ENCODE measurements at regions not wholly inside any gene's neighbourhood (a gene's known extent, or its start where the extent isn't known, plus 50 kb on each side); places are given as distances from the start of the nearest gene placed in this dataset.

DNA sequence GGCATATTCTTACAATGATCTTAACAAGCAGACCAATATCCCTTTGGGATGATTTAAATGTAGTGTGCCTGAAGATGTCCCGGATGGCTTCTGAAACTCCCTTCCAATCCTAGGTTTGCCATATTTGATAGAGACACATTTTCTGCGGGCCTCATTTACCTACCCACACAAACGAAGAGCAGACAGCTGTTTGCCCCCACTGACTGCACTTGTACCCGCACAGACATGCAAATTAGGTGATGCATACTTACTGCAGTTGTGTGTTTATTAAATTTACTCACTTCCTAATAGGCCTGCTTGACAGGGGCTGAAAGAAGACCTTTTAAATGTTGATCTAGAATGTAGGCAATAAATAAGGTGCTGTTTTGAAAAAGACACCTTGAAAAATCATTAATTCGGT lies 257.9 kb upstream of the RRP15 start:
- no peak for DNase-seq

DNA sequence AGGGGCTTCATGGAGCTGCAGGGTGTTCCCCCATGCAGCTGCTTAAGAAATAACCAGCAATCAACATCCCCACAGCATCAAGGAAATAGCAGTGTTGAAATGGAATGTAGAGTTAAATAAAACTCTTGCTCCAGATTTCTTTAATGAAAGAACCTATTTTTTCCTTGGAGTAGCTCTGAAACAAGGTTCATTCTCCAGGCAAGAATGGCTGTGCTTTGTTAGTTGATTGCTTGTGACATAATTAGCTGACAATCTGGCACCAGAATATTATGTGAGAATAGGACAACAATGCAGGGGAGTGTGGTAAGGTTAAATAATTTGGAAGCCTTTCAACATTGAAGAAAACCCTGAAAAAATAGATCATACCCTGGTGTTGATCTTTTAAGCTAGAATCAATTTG lies 254.2 kb upstream of the RRP15 start:
- DNase-seq: no peak

DNA sequence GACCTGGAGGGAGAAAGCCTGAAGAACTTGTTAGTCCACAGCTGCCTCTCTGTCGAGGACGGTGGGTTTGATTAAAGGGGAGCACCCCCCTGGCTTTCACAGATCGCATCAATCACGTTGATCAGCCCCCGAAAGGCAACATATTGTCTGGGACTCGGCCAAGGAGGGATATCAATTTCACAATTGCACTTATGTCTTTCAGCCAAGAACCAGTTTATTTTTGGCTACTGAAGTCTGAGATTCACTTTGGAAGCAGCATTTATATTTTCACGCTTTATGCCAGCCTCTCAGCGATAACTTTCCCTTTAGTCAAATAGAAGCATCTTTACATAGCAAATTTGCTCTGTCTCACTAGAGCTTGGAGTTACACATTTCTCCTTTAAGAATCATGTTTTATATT lies 253.2 kb upstream of the RRP15 start:
- no peak for DNase-seq

DNA sequence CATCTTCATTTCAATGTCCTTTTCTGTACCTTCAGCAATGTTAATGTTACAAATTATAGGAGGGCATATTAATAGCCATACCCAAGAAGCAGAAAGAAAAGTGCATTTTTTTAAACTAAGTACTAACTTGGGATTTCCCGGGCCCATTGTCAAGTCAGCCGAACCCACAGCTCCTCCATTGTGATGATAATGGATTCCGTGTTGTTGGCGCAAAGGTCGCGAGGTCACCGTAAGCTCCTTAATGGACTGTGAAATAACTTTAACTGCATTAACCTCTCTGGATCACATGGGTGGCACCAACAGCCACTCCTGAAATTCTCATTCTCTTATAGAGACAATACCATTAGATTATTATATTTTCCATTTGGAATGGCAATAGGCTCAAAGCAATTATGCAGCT lies 250.6 kb upstream of the RRP15 start:
- DNase-seq: no peak

DNA sequence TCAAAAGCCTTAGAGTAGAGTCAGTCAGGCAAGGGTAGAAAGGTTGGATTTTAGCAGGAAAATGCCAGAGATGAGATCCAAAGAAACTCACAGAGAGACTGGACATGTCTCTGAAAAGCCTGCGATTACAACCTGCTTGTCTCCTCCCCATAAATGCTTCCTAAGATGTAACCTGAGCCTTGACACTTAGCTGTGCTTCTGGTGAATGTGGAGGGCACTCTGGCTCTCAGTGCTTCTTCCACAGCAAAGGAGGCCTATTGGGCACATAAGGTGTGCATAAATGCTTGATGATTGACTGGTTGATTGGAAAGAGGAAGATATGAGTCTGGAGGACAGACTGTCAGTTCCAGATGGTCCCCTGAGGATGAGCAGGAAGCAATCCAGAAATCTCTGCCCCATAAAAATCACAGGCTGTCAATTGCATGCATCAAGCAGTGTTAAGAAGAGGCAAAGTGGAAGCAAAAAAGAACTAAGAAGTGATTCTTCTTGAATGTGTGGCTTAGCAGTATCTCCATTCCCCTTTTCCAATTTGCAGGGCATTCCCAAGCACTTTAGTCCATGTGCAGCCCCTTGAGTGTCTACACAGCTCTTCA lies 236.2 kb upstream of the RRP15 start:
- no peak for DNase-seq

DNA sequence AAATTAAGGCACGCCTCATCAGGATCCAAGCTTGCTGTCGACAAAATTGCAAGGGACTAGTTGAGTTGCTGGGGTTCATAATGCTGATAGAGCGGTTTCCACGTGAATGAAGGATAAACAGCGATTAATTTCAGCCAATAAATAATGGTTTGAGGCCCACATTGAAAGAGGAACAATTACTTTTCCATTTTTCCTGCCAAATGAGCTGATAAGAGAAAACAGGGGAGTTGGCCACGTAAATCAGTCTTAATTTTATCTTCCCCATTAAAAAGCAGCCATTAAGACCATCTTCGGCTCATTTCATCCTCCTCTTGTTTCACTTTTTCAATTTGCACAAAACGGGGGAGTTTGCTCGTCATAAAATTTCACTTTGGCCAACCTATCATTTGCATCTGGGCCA lies 235.5 kb upstream of the RRP15 start:
- DNase-seq: no peak

DNA sequence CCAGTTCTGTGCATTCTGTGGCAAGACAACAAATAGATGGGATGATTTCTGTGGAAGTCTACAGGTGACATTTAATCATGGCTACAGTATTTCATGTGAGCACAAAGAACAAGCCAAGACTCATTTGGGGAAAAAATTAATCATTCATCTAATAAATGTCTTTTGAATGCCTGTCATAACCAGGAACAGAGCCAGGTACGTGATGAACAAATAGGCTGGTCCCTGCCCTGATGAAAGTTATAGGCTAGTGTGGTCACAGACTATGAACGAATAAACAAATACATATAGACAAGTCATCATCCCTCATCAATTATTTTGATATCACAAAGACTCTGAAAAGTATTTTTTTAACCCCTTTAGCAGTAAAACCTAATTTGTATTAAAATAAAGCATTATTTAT lies 226.4 kb upstream of the RRP15 start:
- DNase-seq: no peak

DNA sequence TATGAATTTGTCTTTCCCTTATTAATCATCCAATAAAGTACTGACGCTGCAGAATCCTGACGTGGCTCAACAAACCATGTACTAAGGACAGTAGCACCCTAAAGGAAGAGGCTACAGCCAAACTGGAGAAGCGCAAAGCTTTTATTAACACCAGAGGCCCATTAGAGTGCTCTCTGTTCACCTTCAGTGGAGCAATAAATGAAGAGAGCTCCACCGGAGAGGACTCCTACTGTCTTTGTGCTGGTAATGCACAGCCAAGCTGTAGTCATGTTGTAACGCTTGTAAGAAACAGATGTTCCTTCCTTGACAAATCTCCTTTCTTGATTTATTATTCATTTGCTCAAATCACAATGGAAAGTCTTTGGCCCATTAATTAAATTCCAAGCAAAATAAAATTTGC lies 220.7 kb upstream of the RRP15 start:
- DNase-seq: no peak

DNA sequence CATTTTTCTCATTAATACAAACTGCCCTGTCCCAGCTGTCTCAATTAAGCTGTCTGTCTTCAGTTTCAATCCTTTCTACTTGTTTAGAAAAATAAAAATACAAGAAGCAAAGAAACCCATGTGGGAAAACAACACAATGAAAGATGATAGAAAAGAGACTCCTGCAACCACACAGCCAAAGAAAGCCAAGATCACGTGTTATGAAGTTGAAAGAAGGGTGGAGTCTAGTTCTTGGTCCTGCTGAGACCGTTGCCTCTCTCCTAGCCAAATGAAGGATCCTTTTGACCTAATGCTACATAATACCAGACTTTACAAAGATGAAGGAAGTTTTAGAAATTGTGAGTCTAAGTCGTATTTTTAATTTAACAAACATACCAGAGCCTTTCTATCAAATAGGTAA lies 218.8 kb upstream of the RRP15 start:
- DNase-seq: no peak

DNA sequence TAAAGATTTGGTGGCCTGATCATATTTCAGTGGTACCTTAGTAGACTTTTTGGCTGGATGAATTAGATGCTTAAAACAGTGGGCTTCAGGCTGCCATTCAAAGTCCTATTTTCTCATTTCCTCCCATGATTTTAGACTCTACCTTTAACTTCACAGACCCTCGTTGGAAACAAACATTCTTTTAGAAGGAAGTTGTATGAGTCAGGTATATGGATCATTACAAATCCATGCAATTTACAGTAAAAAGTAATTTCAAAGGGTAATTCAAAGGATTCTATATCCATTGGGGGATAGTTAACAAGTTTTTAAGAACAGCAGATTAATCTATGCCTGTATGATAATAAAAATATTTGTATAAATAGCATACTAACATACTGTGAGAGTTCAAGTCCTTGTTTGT lies 216.9 kb upstream of the RRP15 start:
- no peak for DNase-seq

DNA sequence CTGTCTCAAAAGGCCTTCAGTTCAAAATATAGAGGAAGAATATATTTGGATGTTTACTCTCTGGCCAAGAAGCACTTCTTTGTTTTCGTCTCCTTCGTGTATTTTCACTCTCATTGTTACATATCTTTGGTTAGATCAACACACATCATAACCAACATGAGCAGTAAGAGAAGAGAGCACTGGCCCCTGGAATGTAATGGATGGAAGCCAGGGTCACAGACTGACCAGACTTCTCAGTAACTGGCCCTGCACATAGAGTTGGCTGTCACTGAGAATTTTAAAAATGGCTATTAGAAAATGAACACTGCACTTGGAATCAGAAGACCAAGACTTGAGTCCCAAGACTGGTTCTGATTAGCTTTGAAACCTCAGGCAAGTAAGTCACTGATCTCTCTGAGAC lies 215.9 kb upstream of the RRP15 start:
- DNase-seq: no peak

DNA sequence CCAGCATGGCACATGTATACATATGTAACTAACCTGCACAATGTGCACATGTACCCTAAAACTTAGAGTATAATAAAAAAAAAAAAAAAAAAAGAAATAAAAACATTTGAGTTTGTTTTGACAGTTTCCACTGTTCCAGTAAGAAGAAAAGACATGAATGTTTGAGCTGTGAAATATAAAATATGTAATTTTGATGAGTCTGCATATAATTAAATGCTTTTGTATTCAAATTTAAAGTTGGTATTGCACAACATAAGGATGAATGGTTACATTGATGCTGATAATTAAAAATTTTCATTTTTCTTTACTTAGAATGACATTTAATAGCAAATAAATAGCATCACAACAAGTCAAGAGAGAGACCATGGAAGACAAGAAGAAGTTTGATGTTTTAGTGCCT lies 212.0 kb upstream of the RRP15 start:
- no peak for DNase-seq

DNA sequence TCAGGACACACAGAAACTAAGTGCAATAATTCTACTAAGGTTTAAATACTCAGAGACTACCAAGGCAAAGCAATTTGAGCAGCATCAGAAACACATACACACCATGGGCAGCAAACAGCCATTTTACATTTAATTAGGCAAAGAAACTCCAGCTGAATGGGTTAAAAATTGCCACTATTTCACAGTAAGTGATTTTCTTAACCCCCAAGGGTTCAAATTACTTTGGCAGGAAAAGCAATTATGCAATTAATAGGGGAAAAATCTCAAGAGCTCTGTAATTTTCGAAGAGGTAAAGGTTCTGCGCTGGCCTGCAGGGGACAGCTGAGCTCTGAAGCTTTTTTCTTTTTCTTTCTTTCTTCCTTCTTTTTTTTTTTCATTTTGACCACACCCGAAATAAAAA lies 206.2 kb upstream of the RRP15 start:
- no peak for DNase-seq

DNA sequence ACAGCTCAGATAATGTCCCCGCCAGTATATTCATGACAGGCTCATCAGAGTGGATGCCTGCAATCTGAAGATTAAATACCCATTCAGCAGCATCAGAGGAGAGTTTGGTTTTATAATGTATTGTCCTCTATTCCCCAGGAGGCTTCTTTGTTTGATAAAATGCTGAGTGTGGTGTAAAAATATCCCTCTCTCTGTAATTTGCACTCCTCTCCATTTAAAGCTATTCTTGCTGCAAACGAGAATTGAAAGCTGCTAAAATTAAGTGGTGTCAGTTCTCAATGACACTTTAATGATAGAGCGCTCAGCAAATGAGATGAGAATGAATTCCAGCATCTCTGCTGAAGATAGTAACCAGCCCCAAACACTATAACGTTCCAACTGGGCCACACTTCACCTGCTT lies 205.7 kb upstream of the RRP15 start:
- DNase-seq: no peak

DNA sequence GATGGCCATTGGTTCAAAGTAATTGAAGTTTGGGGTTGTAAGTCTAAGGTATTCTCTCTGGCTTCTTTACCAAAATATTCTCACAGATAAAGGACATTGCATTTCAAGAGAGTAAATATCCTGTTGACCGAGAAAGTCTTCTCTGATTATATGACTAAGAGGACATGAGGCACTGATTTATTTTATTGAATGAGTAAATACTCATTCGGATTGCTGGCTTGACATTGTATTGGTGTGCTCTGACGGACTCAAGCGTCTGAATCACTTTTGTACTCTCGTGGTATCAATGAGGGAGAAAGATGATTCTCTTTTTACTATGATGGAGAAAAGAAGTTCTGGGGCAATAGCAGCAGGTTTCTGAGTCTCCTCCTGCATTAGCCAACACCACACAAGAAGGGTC lies 205.3 kb upstream of the RRP15 start:
- no peak for DNase-seq

DNA sequence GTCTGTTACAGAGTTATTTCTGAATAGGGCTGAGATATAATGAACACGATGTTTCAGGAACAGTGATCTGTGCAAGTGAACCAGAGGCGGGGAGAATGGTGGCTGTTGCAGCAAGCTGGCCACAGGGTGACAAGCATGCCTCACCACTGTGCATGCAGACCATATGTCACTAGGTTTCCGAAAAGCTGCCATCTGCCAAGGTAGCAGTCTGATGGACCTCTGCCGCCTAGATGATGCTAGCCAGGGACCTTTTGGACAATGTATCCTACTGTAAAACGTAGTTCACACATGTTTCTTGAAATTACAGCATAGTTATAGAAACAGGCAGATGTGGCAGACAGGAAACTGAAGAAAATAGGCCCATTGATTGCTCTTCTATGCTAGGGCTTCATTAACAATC lies 204.2 kb upstream of the RRP15 start:
- DNase-seq: no peak

DNA sequence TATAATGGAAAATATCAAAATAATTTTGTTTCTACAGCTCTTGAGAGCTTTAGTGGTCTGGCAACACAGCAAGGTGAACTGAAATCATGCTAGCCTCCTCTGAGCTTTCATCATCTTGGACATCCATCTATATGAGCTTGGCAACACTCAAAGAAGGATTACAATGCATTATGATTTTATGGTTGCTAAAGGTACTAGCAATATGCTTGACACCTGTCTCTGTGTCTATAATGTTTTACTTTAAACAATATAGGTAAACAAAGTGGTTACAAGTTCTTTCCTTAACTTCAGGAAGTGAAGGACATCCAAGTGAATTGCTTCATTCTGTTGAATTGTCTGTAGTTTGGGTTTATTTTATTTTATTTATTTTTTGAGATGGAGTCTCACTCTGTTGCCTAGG lies 203.7 kb upstream of the RRP15 start:
- no peak for DNase-seq

DNA sequence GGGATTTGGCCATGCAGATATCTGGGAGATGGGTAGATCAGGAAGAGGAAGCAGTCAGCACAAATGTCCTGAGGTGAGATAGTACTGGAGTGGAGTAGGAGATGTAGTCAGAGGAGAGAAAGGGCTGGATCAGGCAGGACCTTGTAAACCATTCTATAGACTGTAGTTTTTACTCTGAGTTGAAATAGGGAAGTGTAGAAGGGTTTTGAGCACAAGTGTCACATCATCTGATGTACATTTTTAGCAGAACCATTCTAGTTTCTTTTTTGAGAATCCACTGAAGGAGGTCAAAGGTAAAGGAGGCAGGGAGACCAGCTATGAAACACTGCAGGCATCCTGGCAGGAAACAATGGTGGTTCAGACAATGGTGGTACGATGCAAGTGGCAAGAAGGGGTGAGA lies 194.6 kb upstream of the RRP15 start:
- DNase-seq: no peak

DNA sequence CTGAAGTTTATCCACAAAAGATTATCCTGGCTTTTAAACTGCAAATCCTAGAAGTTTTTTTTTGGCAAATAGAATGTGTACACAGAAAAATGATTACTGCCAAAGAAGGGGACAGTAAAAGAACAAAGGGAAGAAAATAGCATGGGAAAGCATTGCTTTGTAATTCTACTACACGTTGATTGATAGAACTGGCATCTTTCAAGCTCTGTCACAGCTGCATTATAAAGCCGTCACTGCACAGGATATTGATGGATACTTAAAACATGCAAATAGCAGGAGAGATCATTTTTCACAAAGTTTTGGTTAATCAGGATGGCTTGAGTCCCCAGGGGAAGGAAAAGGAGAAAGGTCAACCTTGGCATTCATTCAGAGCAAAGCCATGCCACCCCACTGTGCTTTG lies 183.7 kb upstream of the RRP15 start:
- no peak for DNase-seq

DNA sequence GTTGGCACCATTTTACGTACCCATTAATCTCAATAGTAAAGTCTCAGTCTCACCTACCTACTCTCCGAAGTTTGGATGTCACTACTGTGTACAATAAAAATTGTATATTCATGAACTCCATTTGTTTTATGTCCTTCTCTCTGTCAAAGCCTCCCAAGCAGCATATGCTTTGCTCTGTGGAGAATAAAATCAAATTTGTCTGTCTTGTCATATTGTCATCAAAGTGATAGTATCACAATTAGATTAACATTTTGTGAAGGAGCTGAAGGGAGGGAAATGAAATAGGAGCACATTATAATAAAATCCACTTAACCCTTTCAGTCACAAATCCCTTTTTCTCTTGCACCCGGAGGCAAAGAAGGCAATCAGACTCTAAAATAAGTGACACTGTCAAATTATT lies 177.1 kb upstream of the RRP15 start:
- DNase-seq: no peak

DNA sequence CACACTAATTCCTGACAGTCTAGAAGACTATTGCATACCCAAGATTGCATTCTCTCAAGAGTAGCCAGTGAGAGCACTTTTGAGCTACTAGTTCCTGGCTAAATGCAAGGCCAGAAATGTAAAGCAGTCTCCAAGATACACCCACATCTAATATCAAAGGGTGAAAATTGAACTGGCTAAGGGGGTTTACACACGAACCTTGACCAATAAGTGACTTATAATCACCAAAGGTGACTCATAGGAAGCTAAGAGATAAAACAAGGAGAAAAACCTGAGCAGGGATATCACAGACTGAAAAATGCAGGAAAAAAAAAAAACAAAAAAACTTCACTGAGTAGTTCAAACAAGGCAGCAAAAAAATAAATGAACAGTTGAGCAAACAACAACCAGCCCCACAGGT lies 172.2 kb upstream of the RRP15 start:
- no peak for DNase-seq

DNA sequence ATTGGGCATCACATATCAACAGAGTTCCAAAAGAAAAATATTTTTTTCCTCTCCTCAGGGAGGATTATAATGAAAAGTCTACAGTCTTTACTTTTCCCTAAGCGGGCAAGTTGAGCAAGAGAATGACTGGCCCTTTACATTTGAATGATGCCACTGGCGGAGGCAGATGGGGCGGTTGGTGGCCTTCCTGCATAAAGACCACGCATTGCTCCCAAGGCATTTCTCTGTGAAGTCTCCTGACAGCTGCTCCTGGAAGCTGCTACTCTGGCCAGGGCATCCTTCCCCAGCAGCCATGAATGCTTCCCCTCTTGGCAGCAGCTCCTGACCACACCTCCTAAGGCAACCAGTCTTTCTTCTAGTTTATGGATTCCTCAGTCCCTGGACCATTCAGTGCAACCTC lies 161.1 kb upstream of the RRP15 start:
- no peak for DNase-seq

DNA sequence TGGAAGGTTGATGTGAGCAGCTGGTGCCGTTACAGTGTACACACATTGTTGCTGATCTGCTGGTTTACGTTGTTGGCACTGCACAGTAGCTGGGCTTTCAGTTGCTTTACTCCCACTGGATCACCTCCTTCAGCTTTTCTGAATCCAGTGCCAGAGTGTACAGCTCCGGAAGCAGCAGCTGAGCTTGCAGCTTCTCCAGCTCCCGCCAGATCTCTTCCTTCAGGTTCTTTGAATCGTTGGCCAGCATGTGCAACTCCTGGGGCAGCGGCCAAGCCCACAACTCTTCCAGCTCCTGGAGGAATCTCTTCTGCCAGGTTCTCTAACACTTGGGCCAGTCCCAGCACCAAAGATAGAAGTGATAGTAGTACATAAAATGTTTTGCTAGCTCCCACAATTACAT lies 149.7 kb upstream of the RRP15 start:
- DNase-seq: no peak

DNA sequence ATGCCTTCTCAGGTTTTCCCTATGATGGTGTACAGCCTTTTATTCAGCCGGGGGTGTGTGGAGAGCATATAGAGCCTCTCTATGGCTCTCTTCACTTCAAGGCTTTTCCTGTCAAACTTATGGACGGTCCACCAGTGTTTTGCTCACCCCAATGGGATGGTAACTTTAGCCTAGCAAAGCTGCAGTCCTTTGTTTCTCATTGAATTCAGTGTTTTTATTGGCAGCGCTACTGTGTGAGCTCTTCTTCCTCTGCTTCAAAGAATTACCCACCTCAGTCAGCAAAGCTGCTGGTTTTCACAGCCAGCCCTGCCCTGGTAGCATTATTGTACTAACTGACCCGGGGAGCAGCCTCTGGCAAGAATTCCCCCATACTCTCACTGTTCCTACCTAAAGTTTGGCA lies 145.3 kb upstream of the RRP15 start:
- no peak for DNase-seq

DNA sequence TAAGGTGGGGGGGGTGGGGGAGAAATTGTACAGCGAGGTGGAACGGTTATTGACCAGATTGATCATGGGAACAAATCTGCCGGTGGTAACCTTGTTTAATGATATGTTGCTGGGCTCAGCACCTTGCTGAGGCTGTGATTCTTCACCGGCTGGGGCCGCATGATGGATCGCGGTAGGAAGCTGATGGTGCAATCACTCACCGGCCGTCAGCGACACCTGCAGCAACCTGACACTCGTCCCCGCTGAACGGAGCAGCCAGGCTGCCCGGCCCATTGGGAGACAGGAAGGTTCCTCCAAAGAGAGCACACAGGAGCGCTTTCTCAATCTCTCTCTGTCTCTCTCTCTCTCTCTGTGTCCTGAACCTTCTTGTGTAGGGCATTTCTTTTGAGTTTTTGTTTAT lies 128.5 kb upstream of the RRP15 start:
- DNase-seq: no peak

DNA sequence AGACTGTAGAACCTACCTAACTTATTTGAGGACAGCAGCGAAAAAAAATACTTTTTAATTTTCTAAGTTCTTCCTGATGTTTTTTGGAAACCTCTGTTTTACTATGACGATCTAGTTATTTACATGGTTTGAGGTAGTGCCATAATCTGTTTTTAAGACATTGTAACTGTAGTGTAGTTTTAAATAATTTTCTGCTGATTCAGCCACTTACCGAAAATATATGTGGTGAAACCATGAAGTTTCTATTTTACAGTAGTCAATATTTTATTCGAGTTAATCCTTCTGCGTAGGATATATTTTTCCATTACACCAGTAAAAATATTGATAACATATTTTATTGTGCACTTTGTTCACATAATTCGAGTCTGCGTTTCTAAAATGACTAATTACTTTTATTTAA lies 121.7 kb upstream of the RRP15 start:
- DNase-seq: no peak

All from EL (cell line).